DOHH2 (cell line): ENCODE measurements at regions not wholly inside any gene's neighbourhood (a gene's known extent, or its start where the extent isn't known, plus 50 kb on each side); places are given as distances from the start of the nearest gene placed in this dataset.

Experiments
- CTCF ChIP-seq: fragments of 200-600 bp; sonication (generic); IDR thresholded peaks from one replicate; pipeline ENCODE4 v1.5.1; 2014; ENCODE audit warnings: antibody characterized with exemption, mild to moderate bottlenecking, low read depth, low read length; ENCODE audit not compliant: poor library complexity, severe bottlenecking
- EZH2phosphoT487 ChIP-seq: fragments of 200-600 bp; sonication (generic); IDR thresholded peaks from 2 replicates; pipeline ENCODE4 v1.6.1; 2017; ENCODE audit warnings: borderline replicate concordance, mild to moderate bottlenecking, antibody characterized with exemption, low read length, moderate library complexity, mixed read lengths

DNA sequence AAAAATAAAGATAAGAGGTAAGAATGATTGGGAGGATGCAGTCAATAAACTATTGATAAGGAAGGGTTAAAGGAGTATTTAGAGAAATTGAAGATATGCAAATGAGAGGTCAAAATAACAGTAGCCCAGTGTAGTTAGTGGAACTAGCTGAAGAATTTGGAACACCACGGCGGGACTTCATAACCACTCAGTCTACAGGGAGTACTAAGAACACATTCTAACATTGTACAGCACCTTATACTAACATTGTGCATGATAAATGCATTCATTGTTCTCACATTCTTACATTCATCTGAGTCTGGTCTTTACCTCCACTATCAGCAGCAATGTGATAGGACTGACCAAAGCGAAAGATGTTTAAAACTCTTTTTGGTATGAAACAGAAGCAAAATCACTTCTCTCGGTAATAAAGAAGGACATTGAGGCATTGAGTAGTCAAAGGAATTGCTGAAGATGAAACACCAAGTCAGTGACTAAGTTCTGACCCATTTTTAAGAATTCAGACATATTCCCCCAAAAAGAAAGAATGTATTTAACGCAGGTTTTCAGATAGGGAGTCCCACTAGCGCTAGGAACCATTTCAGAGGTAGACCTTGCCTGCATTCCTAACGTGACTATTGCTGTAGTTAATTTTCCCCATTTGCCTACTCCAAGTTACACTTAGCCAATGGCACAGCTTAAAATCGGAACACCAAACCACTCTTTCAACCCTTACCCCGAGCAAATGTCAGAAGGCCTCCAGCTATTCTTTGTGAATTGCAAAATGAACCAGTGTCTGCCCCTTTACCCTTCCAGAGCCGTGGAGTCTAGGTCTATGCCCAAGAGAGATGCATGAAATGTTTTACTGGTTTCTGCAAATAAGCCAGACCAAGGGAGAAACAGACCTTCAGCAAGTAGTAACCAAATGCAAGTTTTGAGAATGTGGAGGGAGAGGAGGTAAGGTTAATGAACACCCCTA lies 108.8 kb upstream of the IRF2BP2 start:
- no peak for TF ChIP-seq CTCF
- no peak for TF ChIP-seq EZH2phosphoT487
